Inferior parietal cortex (tissue), 1 donor: ENCODE measurements at regions not wholly inside any gene's neighbourhood (a gene's known extent, or its start where the extent isn't known, plus 50 kb on each side); places are given as distances from the start of the nearest gene placed in this dataset.
"Not testable (repeated sequence)": the region's sequence is repeated elsewhere in the genome, so short reads cannot be mapped to it uniquely, and the experiment has no call there.

Experiments
- DNase-seq: peaks from one replicate; pipeline ENCODE4 v3.0.0-alpha.2; 2016; ENCODE audit errors: extremely low spot score

GRCh38 chr10:34015700-34016099 is 681.2 kb upstream of the NRP1 start:
- no peak for DNase-seq

GRCh38 chr10:34013235-34013634 is 678.8 kb upstream of the NRP1 start:
- no peak for DNase-seq

GRCh38 chr10:34010891-34011290 is 676.4 kb upstream of the NRP1 start:
- no peak for DNase-seq

- DNase-seq, result not testable (repeated sequence)
These were observed 675.8 kb upstream of the NRP1 start for GRCh38 chr10:34010228-34010627.

- no peak for DNase-seq
These were observed 674.2 kb upstream of the NRP1 start for GRCh38 chr10:34008656-34009055.

- no peak for DNase-seq
These were observed 672.0 kb upstream of the NRP1 start for GRCh38 chr10:34006471-34006870.

GRCh38 chr10:34003561-34003960 is 669.1 kb upstream of the NRP1 start:
- DNase-seq, result no peak

- no peak for DNase-seq
These were observed 668.4 kb upstream of the NRP1 start for GRCh38 chr10:34002896-34003295.

- DNase-seq, result no peak
These were observed 667.4 kb upstream of the NRP1 start for GRCh38 chr10:34001831-34002230.

- no peak for DNase-seq
These were observed 666.7 kb upstream of the NRP1 start for GRCh38 chr10:34001087-34001580.

GRCh38 chr10:33993917-33994316 is 659.5 kb upstream of the NRP1 start:
- no peak for DNase-seq

- no peak for DNase-seq
These were observed 657.5 kb upstream of the NRP1 start for GRCh38 chr10:33991924-33992323.

GRCh38 chr10:33986515-33986914 is 652.0 kb upstream of the NRP1 start:
- DNase-seq, result no peak

GRCh38 chr10:33986016-33986415 is 651.5 kb upstream of the NRP1 start:
- DNase-seq, result no peak

- DNase-seq, result no peak
These were observed 648.5 kb upstream of the NRP1 start for GRCh38 chr10:33982995-33983394.

GRCh38 chr10:33981301-33981700 is 646.8 kb upstream of the NRP1 start:
- DNase-seq, result no peak

- DNase-seq, result no peak
These were observed 644.7 kb upstream of the NRP1 start for GRCh38 chr10:33979195-33979594.

- peak; percentile 21 for DNase-seq
These were observed 641.0 kb upstream of the NRP1 start for GRCh38 chr10:33975481-33975880.

GRCh38 chr10:33974976-33975478 is 640.6 kb upstream of the NRP1 start:
- no peak for DNase-seq

GRCh38 chr10:33968983-33969382 is 634.5 kb upstream of the NRP1 start:
- DNase-seq, result no peak

GRCh38 chr10:33967606-33968120 is 633.2 kb upstream of the NRP1 start:
- DNase-seq, result no peak

- DNase-seq, result no peak
These were observed 632.5 kb upstream of the NRP1 start for GRCh38 chr10:33966946-33967345.

- no peak for DNase-seq
These were observed 631.5 kb upstream of the NRP1 start for GRCh38 chr10:33965795-33966581.
